GM12892 (cell line): ENCODE measurements at regions not wholly inside any gene's neighbourhood (a gene's known extent, or its start where the extent isn't known, plus 50 kb on each side); places are given as distances from the start of the nearest gene placed in this dataset.

Experiments
- DNase-seq: peaks from one replicate; pipeline ENCODE4 v3.0.0; 2011; ENCODE audit not compliant: insufficient read length
- FAIRE-seq: peaks from 2 replicates; lab custom pipeline; 2011; peaks lifted over from hg19 to GRCh38; lab: Jason Lieb, UNC
- POLR2A ChIP-seq: IDR thresholded peaks from 2 replicates; pipeline ENCODE4 v1.6.1; 2011; ENCODE audit warnings: low read depth, low read length, control low read depth
- POLR2AphosphoS5 ChIP-seq: IDR thresholded peaks from 2 replicates; pipeline ENCODE4 v1.6.1; 2011; ENCODE audit warnings: low read depth, low read length, control low read depth
- TAF1 ChIP-seq: IDR thresholded peaks from 2 replicates; pipeline ENCODE4 v1.6.1; 2011; ENCODE audit warnings: low read depth, mild to moderate bottlenecking, control low read depth, low read length, borderline replicate concordance

GRCh38 chr5:121151534-121151933 is 687.4 kb downstream of the PRR16 start:
- TF ChIP-seq TAF1: no peak
- TF ChIP-seq POLR2A: no peak
- no peak for TF ChIP-seq POLR2AphosphoS5
- no peak for DNase-seq
- no peak for FAIRE-seq

- FAIRE-seq: no peak
- TF ChIP-seq POLR2A (no peak), POLR2AphosphoS5 (no peak), TAF1 (no peak)
- no peak for DNase-seq
Observed at GRCh38 chr5:121152411-121152810, 688.3 kb downstream of the PRR16 start.

- TF ChIP-seq TAF1 (no peak), POLR2AphosphoS5 (no peak), POLR2A (no peak)
- no peak for FAIRE-seq
- DNase-seq: no peak
Observed at GRCh38 chr5:121156565-121156964, 692.5 kb downstream of the PRR16 start.

- TF ChIP-seq TAF1 (no peak), POLR2A (no peak), POLR2AphosphoS5 (no peak)
- no peak for DNase-seq
- FAIRE-seq: no peak
Observed at GRCh38 chr5:121158451-121158850, 693.2 kb upstream of the FTMT start.

- FAIRE-seq: no peak
- no peak for DNase-seq
- TF ChIP-seq TAF1 (no peak), POLR2A (no peak)
Observed at GRCh38 chr5:121160591-121160990, 691.1 kb upstream of the FTMT start.

- no peak for DNase-seq
Observed at GRCh38 chr5:121164632-121165031, 687.0 kb upstream of the FTMT start.

GRCh38 chr5:121171361-121171760 is 680.3 kb upstream of the FTMT start:
- FAIRE-seq: no peak
- TF ChIP-seq POLR2AphosphoS5 (no peak), TAF1 (no peak), POLR2A (no peak)

More at GRCh38 chr5:121164632-121165031, 687.0 kb upstream of the FTMT start:
- FAIRE-seq: peak; percentile 61
- no peak for TF ChIP-seq TAF1
- no peak for TF ChIP-seq POLR2A
- no peak for TF ChIP-seq POLR2AphosphoS5

GRCh38 chr5:121171834-121172233 is 679.8 kb upstream of the FTMT start:
- DNase-seq (no peak), FAIRE-seq (no peak)
- no peak for TF ChIP-seq TAF1
- TF ChIP-seq POLR2A: no peak
- TF ChIP-seq POLR2AphosphoS5: no peak

More at GRCh38 chr5:121171361-121171760, 680.3 kb upstream of the FTMT start:
- DNase-seq: no peak

- no peak for FAIRE-seq
- DNase-seq: no peak
- no peak for TF ChIP-seq POLR2A
- TF ChIP-seq POLR2AphosphoS5: no peak
- no peak for TF ChIP-seq TAF1
Observed at GRCh38 chr5:121174351-121174750, 677.3 kb upstream of the FTMT start.

GRCh38 chr5:121175986-121176385 is 675.7 kb upstream of the FTMT start:
- TF ChIP-seq TAF1 (no peak), POLR2A (no peak), POLR2AphosphoS5 (no peak)
- no peak for DNase-seq
- no peak for FAIRE-seq

GRCh38 chr5:121182788-121183490 is 668.7 kb upstream of the FTMT start:
- TF ChIP-seq POLR2AphosphoS5: no peak
- TF ChIP-seq TAF1: no peak
- TF ChIP-seq POLR2A: no peak
- DNase-seq (no peak), FAIRE-seq (no peak)

- DNase-seq (no peak), FAIRE-seq (no peak)
- TF ChIP-seq POLR2AphosphoS5: no peak
- TF ChIP-seq TAF1: no peak
Observed at GRCh38 chr5:121188849-121189248, 662.8 kb upstream of the FTMT start.
